ENCODE measurements at regions not wholly inside any gene's neighbourhood (a gene's known extent, or its start where the extent isn't known, plus 50 kb on each side); places are given as distances from the start of the nearest gene placed in this dataset.

GRCh38 chr18:22570492-22570891 is 152.8 kb upstream of the CTAGE1 start:
- Histone ChIP-seq H3K4me3 (no peak overlapping the region), H3K4me1 (ENCODE audit: low read depth) (no peaks in the 10 kb centered on the region), H3K36me3 (ENCODE audit: low read depth) (no peaks in the 10 kb centered on the region), H3K9me3 (no peaks in the 10 kb centered on the region)
- intact Hi-C loops (cut with DNase I, micrococcal nuclease): no loop called here
- DNase-seq (no peak), ATAC-seq (no peak)
- TF ChIP-seq CTCF (IDR thresholded peaks at IDR 0.05): no peak

- DNase-seq (no peak), ATAC-seq (no peak)
- intact Hi-C loops (cut with DNase I, micrococcal nuclease): no loop called here
- H3K9me3 ChIP-seq: no peaks in the 10 kb centered on the region
- no peak for TF ChIP-seq CTCF (IDR thresholded peaks at IDR 0.05)
- no peaks in the 10 kb centered on the region for H3K4me1 ChIP-seq (ENCODE audit: low read depth)
- no peak overlapping the region for H3K4me3 ChIP-seq
- no peaks in the 10 kb centered on the region for H3K36me3 ChIP-seq (ENCODE audit: low read depth)
Observed at GRCh38 chr18:22572341-22572740, 154.6 kb upstream of the CTAGE1 start.

- DNase-seq (no peak), ATAC-seq (no peak)
- intact Hi-C loops (cut with DNase I, micrococcal nuclease): no loop called here
- H3K36me3 ChIP-seq (ENCODE audit: low read depth): no peaks in the 10 kb centered on the region
- TF ChIP-seq CTCF (IDR thresholded peaks at IDR 0.05): no peak
- no peaks in the 10 kb centered on the region for H3K4me1 ChIP-seq (ENCODE audit: low read depth)
- H3K4me3 ChIP-seq: no peak overlapping the region
- H3K9me3 ChIP-seq: no peaks in the 10 kb centered on the region
Observed at GRCh38 chr18:22579271-22579670, 161.6 kb upstream of the CTAGE1 start.

- intact Hi-C loops (cut with DNase I, micrococcal nuclease): no loop called here
- Histone ChIP-seq H3K4me3 (no peak overlapping the region), H3K4me1 (ENCODE audit: low read depth) (no peaks in the 10 kb centered on the region), H3K9me3 (no peaks in the 10 kb centered on the region), H3K36me3 (ENCODE audit: low read depth) (no peaks in the 10 kb centered on the region)
- no peak for TF ChIP-seq CTCF (IDR thresholded peaks at IDR 0.05)
- DNase-seq (no peak), ATAC-seq (no peak)
Observed at GRCh38 chr18:22585333-22585732, 167.6 kb upstream of the CTAGE1 start.

- intact Hi-C loops (cut with DNase I, micrococcal nuclease): no loop called here
- no peak for DNase-seq
- no peaks in the 10 kb centered on the region for H3K36me3 ChIP-seq (ENCODE audit: low read depth)
- no peak for TF ChIP-seq CTCF (IDR thresholded peaks at IDR 0.05)
- no peaks in the 10 kb centered on the region for H3K4me1 ChIP-seq (ENCODE audit: low read depth)
- peak; percentile 22 for ATAC-seq
- H3K4me3 ChIP-seq: no peak overlapping the region
- H3K9me3 ChIP-seq: no peaks in the 10 kb centered on the region
Observed at GRCh38 chr18:22585821-22586220, 168.1 kb upstream of the CTAGE1 start.

GRCh38 chr18:22591222-22591621 is 173.5 kb upstream of the CTAGE1 start:
- Histone ChIP-seq H3K4me3 (no peak overlapping the region), H3K4me1 (ENCODE audit: low read depth) (no peaks in the 10 kb centered on the region), H3K9me3 (no peaks in the 10 kb centered on the region), H3K36me3 (ENCODE audit: low read depth) (no peaks in the 10 kb centered on the region)
- no peak for TF ChIP-seq CTCF (IDR thresholded peaks at IDR 0.05)
- ATAC-seq (no peak), DNase-seq (no peak)
- intact Hi-C loops (cut with DNase I, micrococcal nuclease): no loop called here

All from mucosa of descending colon (tissue), 3 donors.